Heart right ventricle (tissue), 16 donors: ENCODE measurements at regions not wholly inside any gene's neighbourhood (a gene's known extent, or its start where the extent isn't known, plus 50 kb on each side); places are given as distances from the start of the nearest gene placed in this dataset.

Source experiments
- ATAC-seq, 8 donors: fragments of 200-7000 bp; cut with Tn5 transposase; one replicate each; pipeline ENCODE4 v1.9.1; 2020; ENCODE audit warnings: mild to moderate bottlenecking in 8 of 8, moderate library complexity in 8 of 8, moderate number of reproducible peaks in 1 of 8
- DNase-seq, 2 donors: peaks; one replicate each; pipeline ENCODE4 v3.0.0-alpha.2; 2020
- H3K27ac ChIP-seq, 10 donors: fragments of 200-600 bp; sonication (generic) in 2 of 10; one replicate each; pipeline versions ENCODE4 v1.5.0 to v1.8.0; 2020 to 2022; ENCODE audit warnings: mild to moderate bottlenecking in 3 of 10
- H3K27me3 ChIP-seq, 7 donors: fragments of 200-600 bp; one replicate each; pipeline ENCODE4 v1.8.0; 2021 to 2022; ENCODE audit warnings: mild to moderate bottlenecking in 2 of 7
- H3K36me3 ChIP-seq, 9 donors: fragments of 200-600 bp; sonication (generic) in 1 of 9; one replicate each; pipeline versions ENCODE4 v1.5.0 to v1.8.0; 2020 to 2022; ENCODE audit warnings: mild to moderate bottlenecking in 2 of 9
- H3K4me1 ChIP-seq, 9 donors: fragments of 200-600 bp; sonication (generic) in 1 of 9; one replicate each; pipeline versions ENCODE4 v1.5.0 to v1.8.0; 2020 to 2022; ENCODE audit warnings: mild to moderate bottlenecking in 4 of 9
- H3K4me3 ChIP-seq, 10 donors: fragments of 200-600 bp; sonication (generic) in 2 of 10; one replicate each; pipeline versions ENCODE4 v1.5.0 to v1.8.0; 2020 to 2022; ENCODE audit warnings: mild to moderate bottlenecking in 7 of 10, moderate library complexity in 2 of 10
- H3K9me3 ChIP-seq, 11 donors: fragments of 200-600 bp in 10 of 11; sonication (generic) in 2 of 11; one replicate each; pipeline versions ENCODE4 v1.5.0 to v1.8.0; 2013 to 2022; ENCODE audit warnings: mild to moderate bottlenecking in 2 of 11, control low read depth in 1 of 11, moderate library complexity in 1 of 11
- CTCF ChIP-seq, 9 donors: fragments of 200-600 bp; sonication (generic) in 2 of 9; IDR thresholded peaks; one replicate each; pipeline versions ENCODE4 v1.5.0 to v1.8.0; 2021 to 2022; ENCODE audit warnings: antibody characterized with exemption in 9 of 9, mild to moderate bottlenecking in 5 of 9, moderate library complexity in 1 of 9
- WGBS, 2 donors: extraction: QIAGEN DNeasy Blood & Tissue Kit; methylation state at CpG; one replicate each; pipeline ENCODE4 v1.1.7; 2013; ENCODE audit warnings: inconsistent platforms in 1 of 2; 5-methylcytosine and 5-hydroxymethylcytosine counted together
- intact Hi-C, 10 donors: fragments of 100-400 bp; cut with DNase I; formaldehyde crosslinking; loops; one replicate each; pipeline versions ENCODE4 v1.11.1 to v1.14.2; 2022
- donor health status: Arrhythmogenic right ventricular cardiomyopathy.
- donor health status: ischemic (EF 13 %, LVEDD 7.1; RV severe dilation, severe dysfunction).
- donor health status: healthy with polysubstance abuse.
- donor health status: DM: no; HTN: yes; CAD: no.
- donor health status: DM: no; HTN: no; CAD: no.
- donor health status: ischemic (EF 25% LVEDD 6.9; RV normal size, moderate dysfunction).
- donor health status: ischemic (EF 25% LVEDD 5.7; RV mildly dilated, moderate dysfunction).
- donor health status: healthy.
- donor health status: DM: yes; HTN: yes; CAD: no.
- donor health status: Ischemic cardiomyopathy.
- donor health status: ischemic (EF 35%, LVEDD 5.7; RV mildly dilated, moderate dysfunction).
- donor health status: nonischemic (EF 11% LVEDD 7.7; RV severe dilation, severe dysfunction).
- donor health status: DM: yes; HTN: yes; CAD: no.
- donor health status: PGD.
- donor health status: ischemic (EF 29% LVEDD 5.4; RV normal size, mild dysfunction).
- donor health status: nonischemic (EF 23%, LVEDD 6.1; RV moderate dilation, normal function).

- no peaks in the 10 kb centered on the region for H3K4me1 ChIP-seq
- ATAC-seq (no peak), DNase-seq (no peak)
- no peak overlapping the region for H3K27ac ChIP-seq
- WGBS, 2 donors: 43 to 45% methylated on average over 2 of the region's 2 CpGs
- no peak for TF ChIP-seq CTCF (IDR thresholded peaks at IDR 0.05)
- no peaks in the 10 kb centered on the region for H3K27me3 ChIP-seq
- no peaks in the 10 kb centered on the region for H3K36me3 ChIP-seq
- intact Hi-C loops: no loop called here
- no peak overlapping the region for H3K4me3 ChIP-seq
- no peaks in the 10 kb centered on the region for H3K9me3 ChIP-seq
Measured at GRCh38 chr14:83421711-83422110, 1888.1 kb upstream of the SEL1L start.

- ATAC-seq: no peak
- DNase-seq: no peak
- H3K4me3 ChIP-seq: no peak overlapping the region
- intact Hi-C loops: no loop called here
- no peaks in the 10 kb centered on the region for H3K36me3 ChIP-seq
- H3K27me3 ChIP-seq: no peaks in the 10 kb centered on the region
- H3K9me3 ChIP-seq: no peaks in the 10 kb centered on the region
- TF ChIP-seq CTCF (IDR thresholded peaks at IDR 0.05): no peak
- no peak overlapping the region for H3K27ac ChIP-seq
- no peaks in the 10 kb centered on the region for H3K4me1 ChIP-seq
Measured at GRCh38 chr14:83425138-83425537, 1891.5 kb upstream of the SEL1L start.

- H3K4me3 ChIP-seq: no peak overlapping the region
- intact Hi-C loops: no loop called here
Measured at GRCh38 chr14:83425706-83426105, 1892.1 kb upstream of the SEL1L start.

GRCh38 chr14:83433618-83434017, 1900.0 kb upstream of the SEL1L start:
- Histone ChIP-seq H3K36me3 (no peaks in the 10 kb centered on the region), H3K27me3 (no peaks in the 10 kb centered on the region), H3K27ac (no peak overlapping the region), H3K4me1 (no peaks in the 10 kb centered on the region), H3K9me3 (no peaks in the 10 kb centered on the region), H3K4me3 (no peak overlapping the region)
- no peak for ATAC-seq
- WGBS, 2 donors: 61 to 66% methylated on average over 1 of the region's 1 CpG
- DNase-seq: no peak
- intact Hi-C loops: no loop called here
- TF ChIP-seq CTCF (IDR thresholded peaks at IDR 0.05): no peak

More at GRCh38 chr14:83425706-83426105, 1892.1 kb upstream of the SEL1L start:
- H3K36me3 ChIP-seq: no peaks in the 10 kb centered on the region
- WGBS, 2 donors: 91 to 94% methylated on average over 2 of the region's 2 CpGs
- no peak for ATAC-seq
- H3K27ac ChIP-seq: no peak overlapping the region
- no peak for DNase-seq
- no peaks in the 10 kb centered on the region for H3K4me1 ChIP-seq
- no peaks in the 10 kb centered on the region for H3K9me3 ChIP-seq
- no peak for TF ChIP-seq CTCF (IDR thresholded peaks at IDR 0.05)
- H3K27me3 ChIP-seq: no peaks in the 10 kb centered on the region

- no peaks in the 10 kb centered on the region for H3K36me3 ChIP-seq
- no peak overlapping the region for H3K27ac ChIP-seq
- no peak for ATAC-seq
- no peaks in the 10 kb centered on the region for H3K9me3 ChIP-seq
- no peaks in the 10 kb centered on the region for H3K27me3 ChIP-seq
- DNase-seq: no peak
- TF ChIP-seq CTCF (IDR thresholded peaks at IDR 0.05): no peak
- 82 to 86% methylated on average over 2 of the region's 2 CpGs for WGBS, 2 donors
- H3K4me1 ChIP-seq: no peaks in the 10 kb centered on the region
- no peak overlapping the region for H3K4me3 ChIP-seq
- intact Hi-C loops: no loop called here
Measured at GRCh38 chr14:83441801-83442200, 1908.1 kb upstream of the SEL1L start.
